NT2/D1 (cell line): ENCODE measurements at regions not wholly inside any gene's neighbourhood (a gene's known extent, or its start where the extent isn't known, plus 50 kb on each side); places are given as distances from the start of the nearest gene placed in this dataset.

Experiments used
- SUZ12 ChIP-seq: IDR thresholded peaks from 2 replicates; pipeline ENCODE4 v1.6.1; 2011; ENCODE audit not compliant: insufficient read length, insufficient read depth; ENCODE audit errors: extremely low read depth
- YY1 ChIP-seq: IDR thresholded peaks from 2 replicates; pipeline ENCODE4 v1.6.1; 2011; ENCODE audit not compliant: insufficient read length, insufficient read depth
- ZNF274 ChIP-seq: IDR thresholded peaks from 2 replicates; pipeline ENCODE4 v1.6.1; 2011; ENCODE audit warnings: mild to moderate bottlenecking, low read depth, low read length

DNA sequence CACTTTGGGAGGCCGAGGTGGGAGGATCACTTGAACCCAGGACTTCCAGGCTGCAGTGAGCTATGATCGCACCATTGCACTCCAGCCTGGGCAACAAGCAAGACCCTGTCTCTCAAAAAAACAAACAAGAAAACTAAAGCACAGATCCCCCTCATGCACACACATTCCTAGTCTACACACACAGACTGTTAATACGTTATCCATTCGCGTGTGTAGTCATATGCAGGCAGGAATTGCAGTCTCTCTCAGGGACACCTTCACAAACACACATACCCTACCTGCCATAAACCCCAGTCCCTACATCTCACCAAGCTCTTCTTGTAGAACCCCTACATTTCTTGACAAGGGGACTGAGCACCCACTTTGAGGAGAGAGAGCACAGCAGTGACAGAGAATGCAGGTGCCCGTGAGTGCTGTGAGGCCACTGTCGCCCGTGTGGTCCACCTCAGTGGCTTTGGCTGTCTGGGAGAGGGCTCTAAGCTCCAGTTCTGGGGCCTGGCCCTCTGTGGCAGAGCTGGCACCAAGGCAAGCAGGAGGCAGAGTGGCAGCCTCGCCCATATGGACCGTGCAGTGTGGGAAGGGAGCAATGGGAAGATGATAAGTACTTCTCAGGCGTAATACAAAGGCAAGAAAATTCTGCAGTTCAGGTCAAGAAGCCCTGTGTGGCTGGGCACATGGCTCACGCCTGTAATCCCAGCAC, 59.0 kb upstream of the RPH3AL start:
- TF ChIP-seq YY1 (no peak), SUZ12 (no peak), ZNF274 (no peak)
